Liver (tissue), 3 donors: ENCODE measurements at regions not wholly inside any gene's neighbourhood (a gene's known extent, or its start where the extent isn't known, plus 50 kb on each side); places are given as distances from the start of the nearest gene placed in this dataset.

Source experiments
- RXRA ChIP-seq, 2 donors: IDR thresholded peaks; 2 replicates each; pipeline ENCODE4 v1.6.1; 2017 to 2018; ENCODE audit warnings: antibody characterized with exemption in 2 of 2, mild to moderate bottlenecking in 1 of 2
- TAF1 ChIP-seq: conservative IDR thresholded peaks from 2 replicates; pipeline ENCODE4 v1.6.1; 2016; ENCODE audit warnings: antibody characterized with exemption, mild to moderate bottlenecking
- TF ChIP-seq, protein P1 (sequence below): fragments of 150-350 bp; IDR thresholded peaks from 2 replicates; pipeline ENCODE4 v1.5.1; 2017; ENCODE audit warnings: improper control_type of control experiment, low read depth, low read length; ENCODE audit not compliant: missing input control
- donor health status: healthy.
- donor health status: healthy.

- TF ChIP-seq, protein P1, sequence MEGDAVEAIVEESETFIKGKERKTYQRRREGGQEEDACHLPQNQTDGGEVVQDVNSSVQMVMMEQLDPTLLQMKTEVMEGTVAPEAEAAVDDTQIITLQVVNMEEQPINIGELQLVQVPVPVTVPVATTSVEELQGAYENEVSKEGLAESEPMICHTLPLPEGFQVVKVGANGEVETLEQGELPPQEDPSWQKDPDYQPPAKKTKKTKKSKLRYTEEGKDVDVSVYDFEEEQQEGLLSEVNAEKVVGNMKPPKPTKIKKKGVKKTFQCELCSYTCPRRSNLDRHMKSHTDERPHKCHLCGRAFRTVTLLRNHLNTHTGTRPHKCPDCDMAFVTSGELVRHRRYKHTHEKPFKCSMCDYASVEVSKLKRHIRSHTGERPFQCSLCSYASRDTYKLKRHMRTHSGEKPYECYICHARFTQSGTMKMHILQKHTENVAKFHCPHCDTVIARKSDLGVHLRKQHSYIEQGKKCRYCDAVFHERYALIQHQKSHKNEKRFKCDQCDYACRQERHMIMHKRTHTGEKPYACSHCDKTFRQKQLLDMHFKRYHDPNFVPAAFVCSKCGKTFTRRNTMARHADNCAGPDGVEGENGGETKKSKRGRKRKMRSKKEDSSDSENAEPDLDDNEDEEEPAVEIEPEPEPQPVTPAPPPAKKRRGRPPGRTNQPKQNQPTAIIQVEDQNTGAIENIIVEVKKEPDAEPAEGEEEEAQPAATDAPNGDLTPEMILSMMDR = no peak
- no peak for TF ChIP-seq RXRA (IDR thresholded peaks at IDR 0.05)
- TF ChIP-seq TAF1 = no peak
Measured at GRCh38 chr14:51564986-51565604, 86.6 kb upstream of the FRMD6 start.
